ENCODE measurements at regions not wholly inside any gene's neighbourhood (a gene's known extent, or its start where the extent isn't known, plus 50 kb on each side); places are given as distances from the start of the nearest gene placed in this dataset. TPM values are rescaled to one million over a fixed set of nuclear protein-coding genes. Genes with fewer than 3 reads are reported as not detected.

DNA sequence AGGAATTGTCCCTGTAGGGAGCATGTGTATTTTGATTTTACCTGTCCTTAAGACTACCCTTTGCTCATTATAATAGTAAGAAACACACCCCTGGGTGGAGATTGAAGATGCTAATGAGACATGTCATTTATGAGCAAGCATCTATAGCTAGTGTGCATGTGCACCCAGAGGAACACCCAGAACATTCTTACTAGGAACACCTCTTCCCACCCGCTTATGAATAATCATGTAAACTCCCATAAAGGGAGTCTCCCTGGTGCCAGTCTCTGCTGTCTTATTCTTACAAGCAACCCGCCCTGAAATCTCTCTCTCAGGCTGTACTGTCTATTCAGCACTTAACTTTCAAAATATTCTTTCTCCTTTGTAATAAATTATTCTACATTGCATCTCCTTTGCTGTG lies 1227.3 kb downstream of the ROBO1 start:
- CTCF ChIA-PET, result no interaction called here
- POLR2A ChIA-PET, result no interaction called here
- Histone ChIP-seq H3K27me3 (ENCODE audit: control insufficient read depth, insufficient read depth, low read length) (no peaks in the 10 kb centered on the region), H3K36me3 (ENCODE audit: control insufficient read depth, insufficient read depth, low read length) (no peaks in the 10 kb centered on the region), H3K4me3 (ENCODE audit: low read depth, low read length) (no peak overlapping the region)
- no peak for DNase-seq (ENCODE audit: low read depth)
- TF ChIP-seq, protein P1, sequence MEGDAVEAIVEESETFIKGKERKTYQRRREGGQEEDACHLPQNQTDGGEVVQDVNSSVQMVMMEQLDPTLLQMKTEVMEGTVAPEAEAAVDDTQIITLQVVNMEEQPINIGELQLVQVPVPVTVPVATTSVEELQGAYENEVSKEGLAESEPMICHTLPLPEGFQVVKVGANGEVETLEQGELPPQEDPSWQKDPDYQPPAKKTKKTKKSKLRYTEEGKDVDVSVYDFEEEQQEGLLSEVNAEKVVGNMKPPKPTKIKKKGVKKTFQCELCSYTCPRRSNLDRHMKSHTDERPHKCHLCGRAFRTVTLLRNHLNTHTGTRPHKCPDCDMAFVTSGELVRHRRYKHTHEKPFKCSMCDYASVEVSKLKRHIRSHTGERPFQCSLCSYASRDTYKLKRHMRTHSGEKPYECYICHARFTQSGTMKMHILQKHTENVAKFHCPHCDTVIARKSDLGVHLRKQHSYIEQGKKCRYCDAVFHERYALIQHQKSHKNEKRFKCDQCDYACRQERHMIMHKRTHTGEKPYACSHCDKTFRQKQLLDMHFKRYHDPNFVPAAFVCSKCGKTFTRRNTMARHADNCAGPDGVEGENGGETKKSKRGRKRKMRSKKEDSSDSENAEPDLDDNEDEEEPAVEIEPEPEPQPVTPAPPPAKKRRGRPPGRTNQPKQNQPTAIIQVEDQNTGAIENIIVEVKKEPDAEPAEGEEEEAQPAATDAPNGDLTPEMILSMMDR (IDR thresholded peaks at IDR 0.05; ENCODE audit: insufficient read depth, low read depth, low read length), result no peak

DNA sequence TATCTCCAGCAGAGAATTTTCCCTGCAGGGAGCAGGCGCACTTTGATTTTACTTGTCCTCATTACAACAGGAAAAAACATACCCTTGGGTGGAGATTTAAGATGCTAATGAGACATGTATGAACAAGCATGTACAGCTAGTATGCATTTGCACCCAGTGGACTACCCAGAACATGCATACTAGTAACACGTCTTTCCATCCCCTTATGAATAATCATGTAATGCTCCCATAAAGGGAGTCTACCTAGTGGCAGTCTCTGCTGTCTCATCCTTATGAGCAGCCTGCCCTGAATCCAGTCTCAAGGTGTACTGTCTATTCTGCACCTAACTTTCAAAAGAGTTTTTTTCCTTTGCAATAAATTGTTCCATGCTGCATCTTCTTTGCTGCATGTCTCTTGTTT lies 1222.0 kb downstream of the ROBO1 start:
- H3K27me3 ChIP-seq (ENCODE audit: control insufficient read depth, insufficient read depth, low read length), result no peaks in the 10 kb centered on the region
- H3K36me3 ChIP-seq (ENCODE audit: control insufficient read depth, insufficient read depth, low read length), result no peaks in the 10 kb centered on the region
- TF ChIP-seq, protein P1 (IDR thresholded peaks at IDR 0.05; ENCODE audit: insufficient read depth, low read depth, low read length), result no peak
- no peak overlapping the region for H3K4me3 ChIP-seq (ENCODE audit: low read depth, low read length)
- no peak for DNase-seq (ENCODE audit: low read depth)
- ChIA-PET POLR2A (no interaction called here), CTCF (no interaction called here)

Small RNA genes in the stretch of these regions (small RNA-seq; reads per million reads assigned to genes)
- not detected for gene RN7SKP61 (ENCODE audit: insufficient read length, low read depth, low replicate concordance)
- not detected for gene RN7SL647P (ENCODE audit: insufficient read length, low read depth, low replicate concordance)
- not detected for gene RNU6-217P (ENCODE audit: insufficient read length, low read depth, low replicate concordance)
